Fibroblast of skin of abdomen (primary cell): ENCODE measurements at regions not wholly inside any gene's neighbourhood (a gene's known extent, or its start where the extent isn't known, plus 50 kb on each side); places are given as distances from the start of the nearest gene placed in this dataset.
"Not testable (repeated sequence)": the region's sequence is repeated elsewhere in the genome, so short reads cannot be mapped to it uniquely, and the experiment has no call there.

Source experiments
- DNase-seq: peaks from one replicate; pipeline ENCODE4 v3.0.0-alpha.2; 2013

GRCh38 chr6:105567140-105567539, 164.3 kb upstream of the PREP start:
- no peak for DNase-seq

GRCh38 chr6:105566503-105566902, 163.6 kb upstream of the PREP start:
- no peak for DNase-seq

GRCh38 chr6:105564121-105564902, 161.4 kb upstream of the PREP start:
- DNase-seq, result no peak

- no peak for DNase-seq
Observed at GRCh38 chr6:105562027-105562426, 159.1 kb upstream of the PREP start.

DNA sequence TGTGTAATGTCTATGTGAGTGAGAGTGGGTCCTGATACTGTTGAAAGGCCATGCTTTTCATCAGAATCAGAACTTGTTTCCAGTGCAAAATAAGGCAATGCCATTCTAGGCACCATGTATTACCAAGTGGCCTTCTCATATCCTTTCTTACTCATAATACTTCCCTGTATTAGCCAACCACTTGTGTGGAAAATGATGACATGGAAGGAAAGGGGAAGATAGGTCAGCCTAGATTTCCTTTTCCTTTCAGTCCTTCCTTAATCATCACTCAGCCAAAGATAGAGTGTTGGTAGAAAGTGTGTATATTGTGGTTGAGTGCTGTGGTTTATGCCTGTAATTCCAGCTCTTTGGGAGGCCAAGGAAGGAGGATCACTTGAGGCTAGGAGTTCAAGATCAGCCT, 158.6 kb upstream of the PREP start:
- no peak for DNase-seq

DNA sequence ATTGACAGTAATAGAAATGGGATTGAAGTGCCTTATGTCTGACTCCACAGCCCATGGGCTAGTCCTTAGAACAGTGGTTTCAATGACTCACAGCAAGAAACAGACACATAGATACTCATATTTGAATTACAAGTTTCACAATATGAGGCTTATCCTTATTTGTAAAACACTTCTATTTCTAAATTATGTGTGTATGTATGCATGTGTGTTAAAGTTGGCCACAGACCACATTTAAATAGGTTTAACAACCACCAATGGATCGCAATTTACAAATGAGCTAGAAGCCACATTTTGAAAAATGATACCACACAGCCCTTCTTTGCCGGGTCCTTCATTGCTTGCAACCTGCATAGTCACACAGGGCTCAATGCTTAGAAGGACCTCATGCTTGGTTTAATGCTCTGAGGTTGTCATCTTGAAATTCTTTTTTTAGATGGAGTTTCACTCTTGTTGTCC, 157.8 kb upstream of the PREP start:
- peak; percentile 77 for DNase-seq

DNA sequence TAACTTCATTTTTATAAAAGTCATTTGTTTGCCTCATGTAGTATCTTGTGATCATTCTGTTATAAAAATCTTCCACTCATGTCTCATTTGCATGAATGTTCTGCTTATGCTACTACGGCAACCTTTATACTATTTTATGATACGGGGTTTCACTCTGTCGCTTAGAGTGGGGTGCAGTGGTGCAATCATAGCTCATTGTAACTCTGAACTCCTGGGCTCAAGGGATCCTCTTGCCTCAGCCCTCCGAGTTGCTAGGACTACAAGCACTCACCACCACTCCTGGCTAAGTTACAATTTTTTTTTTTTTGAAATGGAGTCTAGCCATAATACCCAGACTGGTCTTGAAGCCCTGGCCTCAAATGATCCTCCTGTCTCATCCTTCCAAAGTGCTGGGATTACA, 154.4 kb upstream of the PREP start:
- DNase-seq, result no peak

DNA sequence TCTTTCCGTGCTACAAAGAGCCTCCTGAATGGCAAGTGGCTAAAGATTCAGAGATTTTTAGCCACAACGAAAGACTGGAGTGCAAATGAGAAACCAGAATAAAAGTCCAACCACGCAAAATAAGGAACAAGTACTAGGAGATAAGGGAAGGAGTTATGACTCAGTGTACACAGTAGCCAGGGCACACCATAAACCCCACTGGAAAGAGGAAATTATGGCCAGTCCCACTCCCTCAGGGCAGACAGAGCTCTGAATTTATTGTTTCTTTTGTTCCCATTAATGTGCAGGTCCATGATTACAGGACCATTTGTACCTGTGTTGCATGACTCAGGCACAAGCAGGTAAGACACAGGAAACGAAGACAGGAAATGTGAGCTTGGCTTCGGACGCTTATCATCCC, 150.3 kb upstream of the PREP start:
- DNase-seq, result no peak

- peak; percentile 67 for DNase-seq
Observed at GRCh38 chr6:105550955-105551620, 148.2 kb upstream of the PREP start.

GRCh38 chr6:105546754-105547153, 143.9 kb upstream of the PREP start:
- DNase-seq, result no peak

- peak; percentile 92 for DNase-seq
Observed at GRCh38 chr6:105545947-105546731, 143.3 kb upstream of the PREP start.

DNA sequence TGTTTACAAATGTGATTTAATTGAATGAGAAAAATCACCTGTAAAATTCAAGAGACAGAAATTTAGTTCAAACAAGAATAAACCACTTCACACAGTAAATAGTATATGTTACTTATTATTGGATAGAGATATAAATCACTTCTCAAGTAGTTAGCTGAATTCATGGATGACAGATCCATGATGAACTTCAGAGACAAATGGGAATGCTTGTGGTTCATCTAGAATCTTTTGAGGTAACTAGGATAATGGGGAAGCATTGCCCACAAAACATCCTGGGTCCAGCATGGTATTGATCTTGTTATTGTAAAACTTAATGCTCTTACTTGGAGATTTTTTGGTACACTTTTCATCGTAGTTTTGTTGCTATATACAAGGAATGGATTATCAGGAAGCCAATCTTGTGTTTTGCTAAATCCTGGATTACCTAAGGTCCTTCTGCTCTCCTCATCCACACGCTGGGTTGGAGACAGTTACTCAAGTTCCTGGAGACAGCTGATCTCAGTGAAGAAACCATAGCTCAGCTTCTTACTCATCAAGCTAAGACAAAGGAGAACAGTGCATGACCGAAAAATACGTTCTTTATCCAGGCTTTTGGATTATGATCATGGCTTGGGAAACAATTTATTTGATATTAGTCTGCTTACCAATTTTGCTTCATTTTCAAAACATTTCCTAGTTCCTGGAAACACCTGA, 142.5 kb upstream of the PREP start:
- DNase-seq, result peak; percentile 64

GRCh38 chr6:105539911-105540310, 137.0 kb upstream of the PREP start:
- no peak for DNase-seq

GRCh38 chr6:105537981-105538578, 135.2 kb upstream of the PREP start:
- no peak for DNase-seq

- DNase-seq, result no peak
Observed at GRCh38 chr6:105536961-105537360, 134.1 kb upstream of the PREP start.

DNA sequence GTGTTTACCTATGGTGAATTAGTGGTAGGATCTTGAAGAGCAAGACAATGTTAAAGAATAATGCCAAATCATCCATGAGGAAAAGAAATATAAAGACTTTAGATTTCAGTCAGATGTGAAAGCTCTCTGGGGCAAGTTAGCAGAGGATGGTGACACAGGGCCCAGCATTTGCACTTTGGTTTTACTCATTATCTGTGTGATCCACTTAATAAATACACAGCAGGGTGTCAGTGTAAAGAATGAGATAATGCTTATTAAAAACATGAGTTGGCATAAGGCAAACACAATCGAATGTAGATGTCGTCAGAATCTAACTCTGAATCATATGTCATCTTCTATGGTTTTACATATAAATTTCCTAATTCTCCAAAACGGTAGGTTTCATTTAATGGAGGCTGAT, 130.4 kb upstream of the PREP start:
- no peak for DNase-seq

DNA sequence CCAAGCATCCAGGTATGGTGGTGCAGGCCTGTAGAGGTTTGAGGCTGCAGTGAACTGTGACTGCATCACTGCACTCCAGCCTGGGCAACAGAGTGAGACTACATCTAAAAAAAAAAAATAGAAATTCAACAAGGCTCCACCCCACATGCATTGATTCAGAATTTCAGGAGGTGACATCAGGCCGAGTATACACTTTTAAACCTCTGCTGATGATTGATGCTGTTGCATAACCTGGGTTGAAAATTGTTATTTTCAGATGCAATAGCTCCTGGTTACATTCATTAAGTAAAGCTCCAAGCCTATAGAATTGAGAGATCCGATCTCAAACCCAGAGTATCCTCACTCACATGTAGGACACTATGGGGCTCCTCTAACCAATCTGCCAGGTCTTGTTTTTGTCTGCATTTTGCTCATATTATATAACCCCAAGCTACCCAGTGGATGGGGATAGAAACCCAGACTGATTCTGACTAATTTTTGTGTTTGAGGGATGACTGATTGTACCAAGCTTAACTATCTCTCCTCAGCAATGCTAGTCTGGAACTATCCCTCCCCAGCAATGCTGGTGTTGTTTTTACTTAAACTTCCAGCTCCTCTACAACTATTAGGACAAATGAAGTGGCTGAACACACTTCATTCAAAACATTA, 123.5 kb upstream of the PREP start:
- DNase-seq, result peak; percentile 24

DNA sequence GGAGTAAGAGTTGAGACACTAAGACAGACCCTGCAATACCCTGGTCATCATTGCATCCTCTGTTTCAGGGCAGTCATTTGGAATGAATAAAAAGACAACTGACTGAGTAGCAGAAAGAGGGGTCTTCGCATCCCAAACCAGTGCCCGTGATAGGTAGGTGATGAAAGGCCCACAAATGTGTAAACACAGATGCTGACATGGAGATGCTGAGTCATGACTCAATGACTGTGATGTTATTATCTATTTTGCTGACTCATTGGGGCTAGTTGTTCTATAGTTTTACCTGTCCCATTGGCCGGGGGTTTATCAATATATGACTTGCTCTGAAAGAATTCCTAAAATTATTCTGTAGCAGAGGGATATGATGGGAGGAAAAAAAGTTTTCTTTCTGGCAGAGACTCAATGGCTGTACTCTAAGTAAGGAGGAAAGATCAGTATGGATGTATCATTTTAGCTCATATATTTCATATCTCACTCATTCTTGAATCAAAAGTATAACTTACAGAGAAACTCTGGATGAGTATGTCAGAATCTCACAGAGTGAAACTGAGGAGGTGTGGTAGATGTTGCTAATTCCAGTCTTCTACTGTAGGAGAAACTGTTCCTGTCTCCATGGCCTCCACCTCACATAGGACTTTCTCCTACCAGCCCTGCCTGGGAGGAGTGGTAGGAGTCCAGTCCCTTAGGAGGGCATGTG, 119.9 kb upstream of the PREP start:
- DNase-seq, result peak; percentile 12

DNA sequence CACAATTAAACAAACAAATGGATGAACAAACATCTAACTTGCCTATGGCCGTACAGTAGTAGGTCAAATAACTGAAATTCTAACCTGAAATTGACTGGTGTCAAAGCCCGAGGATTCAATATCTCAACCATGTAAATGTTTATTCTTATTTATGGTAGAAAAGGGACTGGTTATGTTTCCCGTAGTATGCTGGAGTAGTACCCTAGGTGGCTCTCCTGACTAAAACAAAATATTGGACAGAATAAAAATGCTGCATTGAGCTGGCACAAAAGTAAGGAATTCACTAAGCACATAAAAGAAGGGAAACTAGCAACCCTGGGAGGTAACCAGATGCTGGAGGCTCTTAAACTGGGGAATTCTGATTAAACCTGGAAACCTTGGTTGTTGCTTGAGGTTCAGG, 117.1 kb upstream of the PREP start:
- peak; percentile 24 for DNase-seq

- DNase-seq, result not testable (repeated sequence)
Observed at GRCh38 chr6:105518993-105519392, 116.1 kb upstream of the PREP start.

DNA sequence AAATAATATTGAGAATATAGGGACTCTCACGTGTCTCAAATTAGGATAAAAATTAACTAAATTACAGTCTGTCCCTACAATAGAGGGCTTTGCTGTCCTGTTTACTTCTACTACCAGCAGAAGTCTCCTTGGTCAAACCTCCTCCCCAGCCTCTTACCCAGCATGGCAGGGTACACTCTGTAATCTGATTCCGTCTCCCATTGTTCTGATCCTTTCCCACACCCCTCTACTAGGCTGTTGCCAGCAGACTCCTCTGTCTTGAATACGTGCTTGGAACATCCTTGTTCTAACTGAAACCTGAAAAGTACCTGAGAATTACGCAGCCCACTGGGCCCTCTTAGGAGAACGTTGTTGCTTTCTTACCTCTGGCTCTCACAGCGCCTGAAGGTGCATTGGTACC, 112.2 kb upstream of the PREP start:
- DNase-seq, result no peak
